ENCODE measurements at regions not wholly inside any gene's neighbourhood (a gene's known extent, or its start where the extent isn't known, plus 50 kb on each side); places are given as distances from the start of the nearest gene placed in this dataset.

DNA sequence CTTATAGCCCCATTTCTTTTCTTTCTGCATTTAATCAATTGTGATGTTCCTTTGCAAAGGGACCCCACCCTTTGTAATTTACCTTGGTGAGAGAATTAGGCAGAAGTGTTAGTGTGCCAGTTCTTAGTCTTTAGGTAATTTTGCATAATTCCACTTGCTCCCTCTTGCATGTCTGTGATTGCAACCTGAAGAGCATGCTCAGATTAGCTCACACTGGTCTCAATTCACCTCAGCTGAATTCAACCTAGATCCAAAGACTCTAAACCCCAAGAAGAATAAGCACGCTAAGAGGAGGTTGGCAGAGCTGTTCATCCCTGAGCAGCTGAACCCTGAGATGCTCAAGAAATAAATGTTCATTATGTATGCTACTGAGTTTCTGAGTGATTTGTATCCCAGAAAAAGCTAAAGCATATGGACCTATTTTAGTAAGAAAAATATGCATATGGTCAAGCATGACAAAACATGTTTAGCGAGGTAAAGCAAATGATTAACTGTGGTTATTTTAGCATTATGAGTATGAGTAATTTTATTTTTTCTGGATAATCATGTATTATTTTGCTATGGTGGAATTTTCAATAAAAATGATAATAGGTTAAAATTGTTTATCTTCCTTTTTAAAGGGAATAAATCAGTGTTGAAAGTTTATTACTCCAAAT is 299.2 kb upstream of the ZSWIM2 start:
- H3K27me3 Mint-ChIP-seq: no peaks in the 10 kb centered on the region
- ChIA-PET CTCF (no interaction called here), POLR2A (no interaction called here)
- intact Hi-C loops (cut with micrococcal nuclease): no loop called here
- H3K36me3 Mint-ChIP-seq (ENCODE audit: low read depth): no peaks in the 10 kb centered on the region
- H3K27ac Mint-ChIP-seq: no peak overlapping the region
- DNase-seq: no peak
- ATAC-seq (ENCODE audit: low read depth): no peak
- peaks cover 2% of the 10 kb centered on the region for H3K9me3 Mint-ChIP-seq
- no peak overlapping the region for H3K4me3 Mint-ChIP-seq
- TF ChIP-seq, protein P1, sequence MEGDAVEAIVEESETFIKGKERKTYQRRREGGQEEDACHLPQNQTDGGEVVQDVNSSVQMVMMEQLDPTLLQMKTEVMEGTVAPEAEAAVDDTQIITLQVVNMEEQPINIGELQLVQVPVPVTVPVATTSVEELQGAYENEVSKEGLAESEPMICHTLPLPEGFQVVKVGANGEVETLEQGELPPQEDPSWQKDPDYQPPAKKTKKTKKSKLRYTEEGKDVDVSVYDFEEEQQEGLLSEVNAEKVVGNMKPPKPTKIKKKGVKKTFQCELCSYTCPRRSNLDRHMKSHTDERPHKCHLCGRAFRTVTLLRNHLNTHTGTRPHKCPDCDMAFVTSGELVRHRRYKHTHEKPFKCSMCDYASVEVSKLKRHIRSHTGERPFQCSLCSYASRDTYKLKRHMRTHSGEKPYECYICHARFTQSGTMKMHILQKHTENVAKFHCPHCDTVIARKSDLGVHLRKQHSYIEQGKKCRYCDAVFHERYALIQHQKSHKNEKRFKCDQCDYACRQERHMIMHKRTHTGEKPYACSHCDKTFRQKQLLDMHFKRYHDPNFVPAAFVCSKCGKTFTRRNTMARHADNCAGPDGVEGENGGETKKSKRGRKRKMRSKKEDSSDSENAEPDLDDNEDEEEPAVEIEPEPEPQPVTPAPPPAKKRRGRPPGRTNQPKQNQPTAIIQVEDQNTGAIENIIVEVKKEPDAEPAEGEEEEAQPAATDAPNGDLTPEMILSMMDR (IDR thresholded peaks at IDR 0.05): no peak
- no peaks in the 10 kb centered on the region for H3K4me1 Mint-ChIP-seq

DNA sequence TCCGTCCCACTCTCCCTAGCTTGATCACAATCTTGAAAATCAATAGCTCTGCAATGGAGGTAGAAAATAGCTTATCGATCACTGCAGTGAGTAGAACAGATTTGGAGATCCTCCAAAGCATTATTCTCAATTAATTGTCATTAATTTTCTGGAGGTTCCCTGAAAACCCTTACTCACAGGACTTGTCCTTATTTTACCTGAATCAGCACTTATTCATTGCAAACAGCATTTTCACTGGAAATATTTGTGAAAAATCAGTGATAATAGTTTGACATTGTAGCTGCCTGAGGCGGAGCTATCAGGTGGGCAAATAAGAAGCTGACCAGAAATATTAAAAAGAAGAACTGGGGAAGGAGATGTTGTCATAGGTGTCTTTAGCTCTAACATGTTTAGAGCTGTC is 294.6 kb upstream of the ZSWIM2 start:
- POLR2A ChIA-PET: no interaction called here
- Mint-ChIP-seq H3K4me1 (no peaks in the 10 kb centered on the region), H3K36me3 (ENCODE audit: low read depth) (no peaks in the 10 kb centered on the region), H3K9me3 (peaks cover 2% of the 10 kb centered on the region), H3K27me3 (no peaks in the 10 kb centered on the region), H3K4me3 (no peak overlapping the region), H3K27ac (no peak overlapping the region)
- TF ChIP-seq, protein P1 (IDR thresholded peaks at IDR 0.05): no peak
- DNase-seq: no peak
- no peak for ATAC-seq (ENCODE audit: low read depth)
- CTCF ChIA-PET: no interaction called here
- intact Hi-C loops (cut with micrococcal nuclease): no loop called here

DNA sequence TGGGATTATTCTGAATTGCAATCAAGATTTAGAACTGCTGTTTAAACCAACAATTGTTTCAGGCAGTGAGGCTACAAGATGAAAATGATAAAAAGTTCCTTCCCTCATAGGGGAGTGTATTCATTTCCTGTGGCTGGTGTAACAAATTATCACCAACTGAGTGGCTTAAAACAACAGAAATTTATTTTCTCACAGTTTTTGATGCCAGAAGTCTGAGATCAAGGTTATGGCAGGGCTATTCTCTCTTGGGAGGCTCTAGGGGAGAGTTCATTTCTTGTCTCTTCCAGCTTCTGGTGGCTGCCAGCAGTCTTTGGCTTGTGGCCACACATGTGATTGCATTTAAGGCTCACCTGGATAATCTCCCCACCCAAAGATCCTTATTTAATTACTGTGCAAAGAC is 290.5 kb upstream of the ZSWIM2 start:
- Mint-ChIP-seq H3K9me3 (no peaks in the 10 kb centered on the region), H3K27me3 (no peaks in the 10 kb centered on the region), H3K4me3 (no peak overlapping the region), H3K4me1 (no peaks in the 10 kb centered on the region), H3K36me3 (ENCODE audit: low read depth) (no peaks in the 10 kb centered on the region), H3K27ac (no peak overlapping the region)
- DNase-seq (no peak), ATAC-seq (ENCODE audit: low read depth) (no peak)
- intact Hi-C loops (cut with micrococcal nuclease): no loop called here
- POLR2A ChIA-PET: no interaction called here
- CTCF ChIA-PET: no interaction called here
- TF ChIP-seq, protein P1 (IDR thresholded peaks at IDR 0.05): no peak

DNA sequence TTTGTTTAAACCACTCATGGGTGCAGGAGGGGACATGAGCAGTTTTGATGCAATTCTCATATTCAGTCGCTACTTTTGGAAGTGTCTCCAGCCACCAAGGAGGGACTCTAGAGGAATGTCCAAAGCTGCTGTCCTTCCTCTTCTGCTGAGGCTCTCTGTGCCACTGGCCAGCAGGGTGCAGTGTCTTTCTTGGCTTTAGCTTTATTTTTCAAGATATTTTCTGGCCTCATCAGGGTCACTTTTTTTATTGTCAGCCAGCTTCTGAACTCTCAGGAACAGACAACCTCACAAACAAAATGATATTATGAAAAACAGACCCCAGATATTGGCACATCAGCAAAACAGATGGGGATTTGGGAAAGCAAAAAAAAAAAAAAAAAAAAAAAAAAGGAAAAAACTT is 289.3 kb upstream of the ZSWIM2 start:
- Mint-ChIP-seq H3K4me3 (no peak overlapping the region), H3K27ac (no peak overlapping the region), H3K4me1 (no peaks in the 10 kb centered on the region), H3K9me3 (no peaks in the 10 kb centered on the region), H3K27me3 (no peaks in the 10 kb centered on the region), H3K36me3 (ENCODE audit: low read depth) (no peaks in the 10 kb centered on the region)
- TF ChIP-seq, protein P1 (IDR thresholded peaks at IDR 0.05): no peak
- POLR2A ChIA-PET: no interaction called here
- CTCF ChIA-PET: no interaction called here
- intact Hi-C loops (cut with micrococcal nuclease): no loop called here
- DNase-seq: no peak
- ATAC-seq (ENCODE audit: low read depth): no peak

DNA sequence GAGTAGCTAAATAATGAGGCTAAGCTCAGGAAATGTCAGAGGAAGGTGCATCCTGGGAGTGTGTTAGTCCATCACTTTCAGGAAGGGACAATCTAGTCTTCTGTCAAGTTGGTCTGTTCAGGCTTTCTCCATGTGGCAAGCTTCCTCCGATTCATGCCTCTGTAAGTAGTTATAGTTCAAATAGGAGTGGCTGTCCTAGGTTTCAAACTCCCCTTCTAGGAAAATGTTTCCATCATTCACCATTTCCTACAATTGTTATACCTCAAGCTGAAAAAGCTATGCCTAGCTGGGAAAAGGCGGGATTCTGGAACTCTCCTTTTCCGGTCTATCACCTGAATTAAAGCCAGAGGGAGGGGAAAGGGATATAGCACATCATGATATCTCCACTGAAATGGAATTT is 287.7 kb upstream of the ZSWIM2 start:
- ChIA-PET CTCF (no interaction called here), POLR2A (no interaction called here)
- no peaks in the 10 kb centered on the region for H3K4me1 Mint-ChIP-seq
- TF ChIP-seq, protein P1 (IDR thresholded peaks at IDR 0.05): no peak
- no peaks in the 10 kb centered on the region for H3K36me3 Mint-ChIP-seq (ENCODE audit: low read depth)
- ATAC-seq (ENCODE audit: low read depth) (no peak), DNase-seq (no peak)
- H3K27me3 Mint-ChIP-seq: no peaks in the 10 kb centered on the region
- no peak overlapping the region for H3K27ac Mint-ChIP-seq
- no peaks in the 10 kb centered on the region for H3K9me3 Mint-ChIP-seq
- no peak overlapping the region for H3K4me3 Mint-ChIP-seq
- intact Hi-C loops (cut with micrococcal nuclease): no loop called here
